Activated T-cell treated with anti-CD3 and anti-CD28 coated beads, Interleukin-2, amount 50 U/mL, for 4 hours (primary cell): ENCODE measurements at regions not wholly inside any gene's neighbourhood (a gene's known extent, or its start where the extent isn't known, plus 50 kb on each side); places are given as distances from the start of the nearest gene placed in this dataset.
"Not testable (repeated sequence)": the region's sequence is repeated elsewhere in the genome, so short reads cannot be mapped to it uniquely, and the experiment has no call there.

Experiments
- ATAC-seq, 2 donors: fragments of 200-7000 bp; cut with Tn5 transposase; one replicate each; pipeline ENCODE4 v1.10.0; 2021
- DNase-seq: peaks from one replicate; pipeline ENCODE4 v3.0.0-alpha.2; 2020
- H3K27me3 Mint-ChIP-seq: one replicate; pipeline ENCODE4 v1.8.0; 2021; ENCODE audit warnings: low read depth, mixed read lengths
- H3K36me3 Mint-ChIP-seq: one replicate; pipeline ENCODE4 v1.8.0; 2022; ENCODE audit warnings: mixed read lengths; ENCODE audit not compliant: insufficient read depth
- H3K4me1 Mint-ChIP-seq: one replicate; pipeline ENCODE4 v1.8.0; 2021; ENCODE audit warnings: low read depth, mixed read lengths
- H3K4me3 Mint-ChIP-seq: one replicate; pipeline ENCODE4 v1.8.0; 2021; ENCODE audit warnings: mild to moderate bottlenecking, moderate library complexity, mixed read lengths
- H3K9me3 Mint-ChIP-seq: one replicate; pipeline ENCODE4 v1.8.0; 2021; ENCODE audit warnings: mixed read lengths

DNA sequence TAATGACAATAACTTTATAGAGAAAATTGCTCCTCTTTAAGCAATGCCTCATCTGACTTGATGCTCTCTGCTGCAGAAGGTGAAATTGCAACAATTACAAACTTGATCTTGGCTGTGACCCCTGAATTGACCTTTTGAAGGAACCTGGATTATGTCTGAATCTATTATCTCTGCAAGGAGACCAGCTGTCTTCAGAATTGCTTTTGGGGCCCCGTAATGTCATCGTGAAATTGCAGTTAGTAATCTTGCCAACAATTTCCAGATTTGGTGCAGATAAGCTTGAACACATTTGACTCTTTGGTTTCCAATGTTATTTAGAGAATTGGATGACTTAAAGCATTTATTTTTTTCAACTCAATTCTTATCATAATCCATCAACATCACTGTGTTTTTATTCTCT lies 520.6 kb downstream of the CCSER2 start:
- DNase-seq (no peak), ATAC-seq (no peak)
- no peak overlapping the region for H3K4me3 Mint-ChIP-seq
- no peaks in the 10 kb centered on the region for H3K36me3 Mint-ChIP-seq
- H3K9me3 Mint-ChIP-seq = no peaks in the 10 kb centered on the region
- H3K27me3 Mint-ChIP-seq = peaks cover 5% of the 10 kb centered on the region
- no peaks in the 10 kb centered on the region for H3K4me1 Mint-ChIP-seq

- H3K27me3 Mint-ChIP-seq = peaks cover 5% of the 10 kb centered on the region
- DNase-seq (no peak), ATAC-seq (no peak)
- H3K9me3 Mint-ChIP-seq = no peaks in the 10 kb centered on the region
- H3K4me1 Mint-ChIP-seq = no peaks in the 10 kb centered on the region
- no peaks in the 10 kb centered on the region for H3K36me3 Mint-ChIP-seq
- H3K4me3 Mint-ChIP-seq = no peak overlapping the region
Observed at GRCh38 chr10:84850826-84851225, 522.4 kb downstream of the CCSER2 start.

- ATAC-seq (no peak), DNase-seq (no peak)
- no peaks in the 10 kb centered on the region for H3K36me3 Mint-ChIP-seq
Observed at GRCh38 chr10:84854439-84854838, 526.0 kb downstream of the CCSER2 start.

DNA sequence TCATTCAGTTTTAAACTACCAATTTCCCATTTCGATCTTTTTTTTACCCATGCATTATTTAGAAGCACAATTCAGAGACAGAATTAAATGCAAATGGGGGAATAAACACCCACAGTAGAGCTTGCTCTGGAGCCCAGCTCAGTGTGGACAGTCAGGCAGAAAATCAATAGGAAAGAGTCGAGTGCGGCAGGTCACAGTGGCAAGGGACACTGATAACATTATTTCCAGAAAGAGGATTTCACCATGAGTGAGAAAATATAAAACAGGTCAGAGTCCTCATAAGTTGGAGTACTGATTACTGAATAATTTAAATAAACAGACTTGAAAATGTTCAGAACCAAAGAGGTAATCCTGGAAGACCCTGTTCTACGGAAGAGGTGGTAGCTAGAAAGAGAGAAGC lies 532.5 kb downstream of the CCSER2 start:
- Mint-ChIP-seq H3K4me1 (no peaks in the 10 kb centered on the region), H3K27me3 (peaks cover 4% of the 10 kb centered on the region), H3K4me3 (no peak overlapping the region), H3K9me3 (peaks cover 3% of the 10 kb centered on the region), H3K36me3 (no peaks in the 10 kb centered on the region)
- no peak for DNase-seq
- ATAC-seq = no peak

More at GRCh38 chr10:84854439-84854838, 526.0 kb downstream of the CCSER2 start:
- Mint-ChIP-seq H3K27me3 (peaks cover 5% of the 10 kb centered on the region), H3K4me1 (no peaks in the 10 kb centered on the region), H3K9me3 (no peaks in the 10 kb centered on the region), H3K4me3 (no peak overlapping the region)

DNA sequence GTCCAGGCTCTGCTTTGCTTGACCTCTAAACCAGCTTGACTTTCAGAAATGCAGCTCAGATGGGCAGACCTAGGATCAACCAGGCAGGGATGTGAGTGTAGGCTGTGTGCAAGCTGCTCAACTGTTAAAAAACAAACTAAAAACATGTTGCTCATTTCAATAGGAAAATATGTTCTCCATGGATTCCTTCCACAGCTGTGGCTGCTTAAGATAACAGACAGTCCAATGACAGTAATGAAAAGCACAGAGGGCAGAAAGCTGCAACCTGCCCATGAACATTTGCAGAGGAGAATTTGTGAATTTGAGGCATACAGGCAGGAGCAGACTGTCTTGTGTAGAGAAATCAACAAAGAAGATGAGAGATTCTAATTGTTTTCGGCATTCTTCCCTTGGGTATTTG lies 534.2 kb downstream of the CCSER2 start:
- H3K36me3 Mint-ChIP-seq = no peaks in the 10 kb centered on the region
- no peak overlapping the region for H3K4me3 Mint-ChIP-seq
- peaks cover 6% of the 10 kb centered on the region for H3K27me3 Mint-ChIP-seq
- peaks cover 3% of the 10 kb centered on the region for H3K9me3 Mint-ChIP-seq
- no peak for DNase-seq
- no peaks in the 10 kb centered on the region for H3K4me1 Mint-ChIP-seq
- no peak for ATAC-seq

- DNase-seq = no peak
- Mint-ChIP-seq H3K4me3 (no peak overlapping the region), H3K27me3 (peaks cover 7% of the 10 kb centered on the region), H3K36me3 (no peaks in the 10 kb centered on the region), H3K4me1 (no peaks in the 10 kb centered on the region), H3K9me3 (peaks cover 3% of the 10 kb centered on the region)
- ATAC-seq = no peak
Observed at GRCh38 chr10:84863675-84864074, 535.3 kb downstream of the CCSER2 start.

- Mint-ChIP-seq H3K4me3 (no peak overlapping the region), H3K36me3 (no peaks in the 10 kb centered on the region), H3K4me1 (no peaks in the 10 kb centered on the region), H3K9me3 (no peaks in the 10 kb centered on the region), H3K27me3 (no peaks in the 10 kb centered on the region)
- ATAC-seq (no peak), DNase-seq (no peak)
Observed at GRCh38 chr10:84876116-84876999, 548.0 kb downstream of the CCSER2 start.

DNA sequence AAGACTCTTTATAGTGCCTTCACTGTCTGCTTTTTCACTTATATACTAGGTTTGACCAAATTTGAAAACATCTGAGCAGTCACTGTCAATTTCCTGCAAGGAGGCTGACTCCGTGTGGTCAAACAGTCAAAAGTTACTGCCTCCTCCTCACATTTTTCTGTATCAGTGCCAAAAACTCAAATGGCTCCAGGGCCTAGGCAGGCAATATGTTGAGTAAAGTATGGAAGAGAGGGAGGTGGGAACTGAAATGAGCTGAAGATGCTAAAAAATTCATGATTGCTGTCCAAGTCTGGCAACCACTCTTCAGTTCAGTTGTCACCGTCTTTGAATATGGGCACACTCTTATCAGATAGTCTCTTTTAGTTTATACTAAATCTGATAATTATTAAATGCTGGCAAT lies 551.6 kb downstream of the CCSER2 start:
- Mint-ChIP-seq H3K27me3 (no peaks in the 10 kb centered on the region), H3K36me3 (no peaks in the 10 kb centered on the region), H3K4me3 (no peak overlapping the region), H3K4me1 (no peaks in the 10 kb centered on the region), H3K9me3 (no peaks in the 10 kb centered on the region)
- ATAC-seq = no peak
- DNase-seq = no peak

GRCh38 chr10:84881696-84882095 lies 553.3 kb downstream of the CCSER2 start:
- DNase-seq, H3K4me3 Mint-ChIP-seq, H3K9me3 Mint-ChIP-seq, H3K36me3 Mint-ChIP-seq, ATAC-seq, H3K27me3 Mint-ChIP-seq, H3K4me1 Mint-ChIP-seq: not testable (repeated sequence)

GRCh38 chr10:84890706-84891105 lies 562.3 kb downstream of the CCSER2 start:
- no peaks in the 10 kb centered on the region for H3K4me1 Mint-ChIP-seq
- ATAC-seq (no peak), DNase-seq (no peak)

DNA sequence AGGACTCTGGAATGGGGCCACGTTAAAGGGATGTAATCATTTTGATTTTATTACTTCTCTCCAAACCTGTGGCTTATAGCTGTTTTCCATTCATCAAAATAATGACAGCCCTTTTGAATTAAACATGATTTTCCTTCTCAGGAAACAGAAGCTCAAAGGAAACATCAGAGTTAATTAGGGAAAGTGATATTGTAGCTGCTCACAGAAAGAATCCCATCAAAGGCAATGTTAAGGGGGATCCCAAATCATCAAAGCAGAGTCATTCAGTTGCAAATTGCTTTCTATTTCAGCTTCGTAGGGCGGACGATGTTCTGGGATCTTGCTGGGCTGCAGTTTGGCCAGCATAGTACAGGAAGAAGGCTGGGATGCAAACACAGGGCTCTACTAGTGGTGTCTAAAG lies 563.2 kb downstream of the CCSER2 start:
- ATAC-seq (no peak), DNase-seq (no peak)
- H3K9me3 Mint-ChIP-seq = no peaks in the 10 kb centered on the region
- no peaks in the 10 kb centered on the region for H3K36me3 Mint-ChIP-seq
- no peaks in the 10 kb centered on the region for H3K27me3 Mint-ChIP-seq
- H3K4me1 Mint-ChIP-seq = no peaks in the 10 kb centered on the region
- H3K4me3 Mint-ChIP-seq = no peak overlapping the region

More at GRCh38 chr10:84890706-84891105, 562.3 kb downstream of the CCSER2 start:
- H3K36me3 Mint-ChIP-seq = no peaks in the 10 kb centered on the region
- H3K9me3 Mint-ChIP-seq = no peaks in the 10 kb centered on the region
- no peaks in the 10 kb centered on the region for H3K27me3 Mint-ChIP-seq
- H3K4me3 Mint-ChIP-seq = no peak overlapping the region

GRCh38 chr10:84895541-84895940 lies 567.2 kb downstream of the CCSER2 start:
- DNase-seq (no peak), ATAC-seq (no peak)
- Mint-ChIP-seq H3K9me3 (no peaks in the 10 kb centered on the region), H3K4me3 (no peak overlapping the region), H3K27me3 (peaks cover 1% of the 10 kb centered on the region), H3K36me3 (no peaks in the 10 kb centered on the region), H3K4me1 (no peaks in the 10 kb centered on the region)

DNA sequence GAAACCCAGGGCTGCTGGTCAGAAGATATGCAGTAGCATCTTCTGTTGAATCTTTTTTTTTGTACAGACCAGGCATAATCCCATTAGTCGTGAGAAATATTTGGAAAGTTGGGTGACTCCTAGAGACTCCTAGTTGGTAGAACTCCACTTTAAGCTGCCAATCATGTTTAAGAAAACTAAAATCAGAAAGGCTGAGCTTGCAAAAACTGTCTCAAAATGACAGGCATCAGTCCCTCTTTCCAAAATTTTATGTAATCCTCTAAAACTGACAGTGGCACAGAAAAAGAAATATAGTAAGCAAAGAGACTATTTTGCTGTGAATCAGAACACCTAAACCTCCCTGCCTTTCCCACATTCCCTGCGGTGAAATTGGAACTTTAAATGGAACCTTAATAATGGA lies 568.5 kb downstream of the CCSER2 start:
- DNase-seq (no peak), ATAC-seq (no peak)
- Mint-ChIP-seq H3K9me3 (no peaks in the 10 kb centered on the region), H3K36me3 (no peaks in the 10 kb centered on the region), H3K27me3 (peaks cover 2% of the 10 kb centered on the region), H3K4me1 (no peaks in the 10 kb centered on the region), H3K4me3 (no peak overlapping the region)

DNA sequence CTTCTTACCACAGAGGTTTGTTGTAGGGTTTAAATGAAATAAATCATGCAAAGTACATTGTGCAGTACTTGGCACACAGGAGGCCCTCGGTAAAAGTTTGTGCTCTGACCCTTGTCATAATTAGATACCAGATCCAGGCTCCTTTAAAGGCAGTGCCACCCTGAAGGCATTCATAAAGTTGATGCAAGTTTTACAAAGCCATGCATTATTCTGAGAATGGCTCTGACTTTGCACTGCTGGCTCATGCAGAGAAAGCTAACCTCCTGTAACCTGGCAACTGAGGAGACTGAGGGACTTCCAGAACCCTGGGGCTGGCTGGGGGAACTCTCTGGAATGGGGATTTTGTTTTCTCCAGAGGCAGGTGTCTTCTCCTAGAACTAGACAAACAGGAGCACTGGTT lies 570.9 kb downstream of the CCSER2 start:
- no peaks in the 10 kb centered on the region for H3K36me3 Mint-ChIP-seq

DNA sequence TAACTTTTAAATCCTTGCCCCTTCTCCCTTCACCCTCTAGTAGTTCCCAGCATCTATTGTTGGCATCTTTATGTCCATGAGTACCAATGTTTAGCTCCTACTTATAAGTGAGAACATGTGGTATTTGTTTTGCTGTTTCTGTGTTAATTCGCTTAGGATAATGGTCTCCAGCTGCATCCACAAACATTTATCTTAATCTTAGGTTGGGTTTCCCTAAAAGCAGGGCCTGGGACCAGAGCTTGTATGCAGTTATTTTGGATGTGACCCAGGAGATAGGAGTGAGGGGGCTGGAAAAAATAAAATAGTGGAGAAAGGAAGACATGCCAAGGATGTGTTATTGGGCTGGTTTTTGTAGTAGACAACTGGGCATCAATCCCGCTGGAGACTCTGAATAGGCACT lies 571.8 kb downstream of the CCSER2 start:
- peaks cover 2% of the 10 kb centered on the region for H3K27me3 Mint-ChIP-seq
- H3K4me1 Mint-ChIP-seq = no peaks in the 10 kb centered on the region
- DNase-seq (no peak), ATAC-seq (no peak)
- no peaks in the 10 kb centered on the region for H3K36me3 Mint-ChIP-seq
- no peaks in the 10 kb centered on the region for H3K9me3 Mint-ChIP-seq
- H3K4me3 Mint-ChIP-seq = no peak overlapping the region

More for the DNA sequence above, 570.9 kb downstream of the CCSER2 start:
- Mint-ChIP-seq H3K9me3 (no peaks in the 10 kb centered on the region), H3K27me3 (peaks cover 2% of the 10 kb centered on the region), H3K4me1 (no peaks in the 10 kb centered on the region), H3K4me3 (no peak overlapping the region)
- no peak for DNase-seq
- no peak for ATAC-seq
